AG09319 (cell line): ENCODE measurements at regions not wholly inside any gene's neighbourhood (a gene's known extent, or its start where the extent isn't known, plus 50 kb on each side); places are given as distances from the start of the nearest gene placed in this dataset.

Experiments
- DNase-seq: peaks from one replicate; pipeline ENCODE4 v3.0.0-alpha.2; 2010; ENCODE audit warnings: low read depth; ENCODE audit errors: extremely low read depth
- TF ChIP-seq, protein P1 (sequence below): IDR thresholded peaks from 2 replicates; pipeline ENCODE4 v1.5.1; 2011; ENCODE audit warnings: low read depth, mild to moderate bottlenecking, inconsistent platforms, low read length, moderate library complexity

DNA sequence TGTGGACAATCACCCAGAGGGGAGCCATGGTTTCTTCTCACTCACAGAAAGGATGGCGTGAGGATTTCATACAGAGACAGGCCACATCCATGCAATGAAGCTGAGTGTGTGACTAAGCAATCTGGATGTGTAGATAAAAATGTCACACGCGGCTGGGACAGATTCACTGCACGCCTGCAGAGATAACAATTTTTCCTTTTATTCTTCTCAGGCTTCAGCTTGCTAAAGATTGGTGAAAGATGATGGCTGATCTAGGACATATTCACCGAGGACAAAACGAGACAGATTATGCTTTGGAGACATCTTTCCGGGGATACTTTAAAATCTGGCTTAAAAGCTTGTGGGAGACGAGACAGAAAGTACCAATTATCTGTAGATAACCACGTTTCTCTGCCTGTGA lies 313.9 kb upstream of the TRPC7 start:
- DNase-seq, result no peak
- TF ChIP-seq, protein P1, sequence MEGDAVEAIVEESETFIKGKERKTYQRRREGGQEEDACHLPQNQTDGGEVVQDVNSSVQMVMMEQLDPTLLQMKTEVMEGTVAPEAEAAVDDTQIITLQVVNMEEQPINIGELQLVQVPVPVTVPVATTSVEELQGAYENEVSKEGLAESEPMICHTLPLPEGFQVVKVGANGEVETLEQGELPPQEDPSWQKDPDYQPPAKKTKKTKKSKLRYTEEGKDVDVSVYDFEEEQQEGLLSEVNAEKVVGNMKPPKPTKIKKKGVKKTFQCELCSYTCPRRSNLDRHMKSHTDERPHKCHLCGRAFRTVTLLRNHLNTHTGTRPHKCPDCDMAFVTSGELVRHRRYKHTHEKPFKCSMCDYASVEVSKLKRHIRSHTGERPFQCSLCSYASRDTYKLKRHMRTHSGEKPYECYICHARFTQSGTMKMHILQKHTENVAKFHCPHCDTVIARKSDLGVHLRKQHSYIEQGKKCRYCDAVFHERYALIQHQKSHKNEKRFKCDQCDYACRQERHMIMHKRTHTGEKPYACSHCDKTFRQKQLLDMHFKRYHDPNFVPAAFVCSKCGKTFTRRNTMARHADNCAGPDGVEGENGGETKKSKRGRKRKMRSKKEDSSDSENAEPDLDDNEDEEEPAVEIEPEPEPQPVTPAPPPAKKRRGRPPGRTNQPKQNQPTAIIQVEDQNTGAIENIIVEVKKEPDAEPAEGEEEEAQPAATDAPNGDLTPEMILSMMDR, result no peak

DNA sequence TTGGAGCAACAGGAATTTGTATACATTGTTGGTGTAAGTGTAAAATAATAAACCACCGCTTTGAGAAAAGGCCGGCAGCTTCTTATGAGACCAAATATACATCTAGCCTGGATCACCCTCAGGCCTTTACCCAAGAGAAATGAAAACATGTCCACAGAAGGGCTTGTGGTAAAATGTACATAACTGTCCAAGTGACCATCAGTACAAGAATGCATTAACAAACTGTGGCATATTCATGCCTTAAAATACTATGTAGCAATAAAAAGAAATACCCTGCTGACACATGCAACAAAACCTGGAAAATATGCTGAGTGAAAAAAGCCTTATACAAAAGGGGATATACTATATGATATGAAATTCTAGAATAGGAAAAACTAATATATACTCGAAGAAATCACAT lies 311.9 kb upstream of the TRPC7 start:
- DNase-seq, result no peak
- TF ChIP-seq, protein P1, result no peak

DNA sequence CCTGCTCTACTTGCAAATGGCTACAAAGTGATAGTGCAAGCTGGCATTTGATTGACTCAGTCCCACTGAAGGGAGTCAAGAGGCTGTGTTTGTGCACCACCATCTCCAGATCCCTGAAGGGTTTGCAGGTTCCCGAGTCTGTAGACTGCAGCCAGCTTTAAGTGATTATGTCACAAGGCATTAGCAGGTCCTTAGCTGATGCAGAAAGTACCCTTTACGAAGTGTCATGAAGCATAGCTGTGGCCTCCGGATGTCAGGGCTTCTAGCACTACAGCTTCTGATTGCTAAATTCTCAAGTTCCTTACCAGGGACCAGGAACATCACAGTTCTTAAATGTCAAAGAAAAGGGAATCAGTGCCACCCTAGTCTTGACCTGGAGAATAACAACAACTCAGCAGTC lies 311.3 kb upstream of the TRPC7 start:
- TF ChIP-seq, protein P1, result no peak
- no peak for DNase-seq

DNA sequence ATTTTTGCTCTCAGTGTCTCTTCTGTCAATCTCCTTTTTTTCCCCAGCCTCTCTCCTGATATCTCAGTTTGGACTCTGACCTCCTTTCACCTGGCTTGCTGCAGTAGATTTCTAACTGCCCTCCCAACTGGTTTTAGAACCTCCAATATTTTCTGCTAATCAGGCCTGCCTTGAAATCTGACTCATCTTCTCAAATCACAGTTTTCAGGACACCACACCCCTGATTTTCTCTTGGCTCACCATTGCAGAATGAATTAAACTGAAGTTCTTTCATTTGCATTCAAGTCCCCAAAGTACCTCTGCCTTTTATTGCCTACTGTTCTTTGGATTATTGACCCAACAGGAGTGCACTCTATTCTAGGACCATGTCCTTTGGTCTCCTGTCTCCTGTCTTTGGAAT lies 310.4 kb upstream of the TRPC7 start:
- no peak for DNase-seq
- TF ChIP-seq, protein P1, result no peak

DNA sequence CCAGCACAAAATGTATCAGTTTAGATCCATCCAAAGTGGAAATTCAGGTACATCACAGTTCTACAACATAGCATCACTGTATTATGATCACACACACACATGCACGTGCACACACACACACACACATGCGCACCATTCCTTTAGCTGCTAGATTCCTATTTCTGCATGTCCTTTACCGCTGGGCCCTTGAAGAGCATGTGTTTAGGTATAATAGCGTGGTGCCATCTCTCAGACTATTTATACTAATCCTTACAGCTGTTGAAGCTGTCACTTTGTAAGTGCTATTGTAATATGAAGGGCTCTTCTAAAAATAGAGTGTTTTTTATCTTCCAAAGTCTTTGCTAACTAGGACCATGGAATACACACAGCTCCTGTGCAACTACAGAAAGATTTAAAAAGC lies 308.8 kb upstream of the TRPC7 start:
- no peak for DNase-seq
- TF ChIP-seq, protein P1, result no peak

DNA sequence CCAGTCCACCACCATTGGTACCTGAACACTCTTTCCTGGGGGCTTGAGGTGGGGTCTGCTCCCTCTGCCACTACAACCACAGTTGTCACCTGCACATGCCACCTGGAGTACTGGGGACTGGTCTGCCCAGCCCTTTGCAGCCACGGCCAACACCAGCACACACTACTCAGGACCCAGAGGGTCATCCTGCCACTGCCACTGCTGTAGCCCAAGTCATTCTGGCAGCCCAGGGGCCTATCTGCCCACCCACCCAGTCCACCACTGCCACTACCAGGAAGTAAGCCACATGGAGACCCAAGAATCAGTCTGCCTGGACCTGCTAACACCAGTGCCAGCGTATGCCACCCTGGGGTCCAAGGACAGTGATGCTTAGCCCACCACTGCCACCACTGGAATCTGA lies 302.4 kb upstream of the TRPC7 start:
- TF ChIP-seq, protein P1, result no peak
- DNase-seq, result no peak

DNA sequence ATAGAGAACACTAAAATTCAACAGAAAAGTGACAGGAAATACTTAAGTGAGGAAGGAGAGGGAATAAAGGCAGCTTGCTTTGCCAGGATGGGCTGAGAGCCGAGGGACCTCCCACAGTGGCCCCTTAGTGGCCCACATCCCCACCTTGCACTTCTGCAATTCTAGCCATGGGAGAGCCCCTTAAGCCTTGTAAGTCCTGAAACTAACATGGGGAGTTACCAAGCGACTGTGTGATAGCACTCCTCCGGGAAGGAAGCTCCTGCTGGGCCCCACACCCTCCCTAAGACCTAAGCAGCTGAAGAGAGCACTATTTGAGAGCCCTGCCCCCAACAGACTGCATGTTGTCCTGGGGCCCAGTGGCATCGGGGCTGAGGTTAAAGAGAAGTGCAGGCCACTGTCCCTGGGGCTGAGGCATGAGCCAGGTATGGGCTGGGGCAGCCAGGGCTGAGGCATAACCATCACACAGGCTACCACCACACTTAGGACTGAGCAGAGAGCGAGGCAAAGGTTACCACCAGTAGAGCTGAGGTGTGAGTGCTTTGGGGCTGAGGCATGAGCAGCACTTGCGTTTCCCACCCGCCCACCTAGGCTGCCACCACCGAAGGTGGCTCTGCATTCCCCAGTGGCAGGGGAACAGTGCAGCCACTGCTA lies 301.8 kb upstream of the TRPC7 start:
- TF ChIP-seq, protein P1, result no peak
- DNase-seq, result no peak
